Effector memory CD8-positive, alpha-beta T cell (primary cell): ENCODE measurements at regions not wholly inside any gene's neighbourhood (a gene's known extent, or its start where the extent isn't known, plus 50 kb on each side); places are given as distances from the start of the nearest gene placed in this dataset.
"Not testable (repeated sequence)": the region's sequence is repeated elsewhere in the genome, so short reads cannot be mapped to it uniquely, and the experiment has no call there.

ENCODE experiments used
- ATAC-seq: fragments of 150-1000 bp; cut with Tn5 transposase; replicated peaks from 2 replicates; pipeline ENCODE4 v1.10.0; 2021; ENCODE audit warnings: mild to moderate bottlenecking, moderate library complexity
- DNase-seq, 3 experiments: peaks; one replicate each; pipeline ENCODE4 v3.0.0; 2021
- H3K27ac Mint-ChIP-seq, 2 donors: one replicate each; pipeline ENCODE4 v1.8.0; 2022; ENCODE audit warnings: mild to moderate bottlenecking in 2 of 2, mixed read lengths in 2 of 2, moderate library complexity in 2 of 2
- H3K27me3 Mint-ChIP-seq, 2 donors: one replicate each; pipeline ENCODE4 v1.8.0; 2022; ENCODE audit warnings: mixed read lengths in 2 of 2
- H3K36me3 Mint-ChIP-seq: one replicate; pipeline ENCODE4 v1.8.0; 2022; ENCODE audit warnings: mild to moderate bottlenecking, moderate library complexity, mixed read lengths; ENCODE audit not compliant: insufficient read depth
- H3K4me1 Mint-ChIP-seq, 2 donors: one replicate each; pipeline ENCODE4 v1.8.0; 2022; ENCODE audit warnings: low read depth in 2 of 2, mixed read lengths in 2 of 2
- H3K4me3 Mint-ChIP-seq, 2 donors: one replicate each; pipeline ENCODE4 v1.8.0; 2022; ENCODE audit warnings: mild to moderate bottlenecking in 2 of 2, mixed read lengths in 2 of 2, moderate library complexity in 2 of 2
- H3K9me3 Mint-ChIP-seq, 2 donors: one replicate each; pipeline ENCODE4 v1.8.0; 2022; ENCODE audit warnings: mixed read lengths in 2 of 2

GRCh38 chr10:125257521-125258108 lies 97.3 kb upstream of the CTBP2 start:
- ATAC-seq: no peak
- H3K4me3 Mint-ChIP-seq: no peak overlapping the region
- peaks cover 2% of the 10 kb centered on the region for H3K36me3 Mint-ChIP-seq
- H3K27ac Mint-ChIP-seq: no peak overlapping the region
- peaks cover 7 to 8% of the 10 kb centered on the region in 2 donors for H3K9me3 Mint-ChIP-seq
- H3K4me1 Mint-ChIP-seq: no peaks in the 10 kb centered on the region
- DNase-seq: no peak
- peaks cover 0 to 9% of the 10 kb centered on the region in 2 donors for H3K27me3 Mint-ChIP-seq

- Mint-ChIP-seq H3K36me3 (no peaks in the 10 kb centered on the region), H3K27me3 (peaks cover 0 to 19% of the 10 kb centered on the region in 2 donors), H3K9me3 (peaks cover 4 to 7% of the 10 kb centered on the region in 2 donors), H3K4me3 (no peak overlapping the region), H3K4me1 (no peaks in the 10 kb centered on the region), H3K27ac (no peak overlapping the region)
- DNase-seq: no peak
- ATAC-seq: no peak
These were observed 95.7 kb upstream of the CTBP2 start for GRCh38 chr10:125256026-125256425.

GRCh38 chr10:125252937-125253336 lies 92.6 kb upstream of the CTBP2 start:
- ATAC-seq (no peak), DNase-seq (no peak)
- Mint-ChIP-seq H3K27me3 (peaks cover 0 to 19% of the 10 kb centered on the region in 2 donors), H3K9me3 (peaks cover 0 to 5% of the 10 kb centered on the region in 2 donors), H3K36me3 (no peaks in the 10 kb centered on the region), H3K4me1 (no peaks in the 10 kb centered on the region), H3K27ac (no peak overlapping the region), H3K4me3 (no peak overlapping the region)

- not testable (repeated sequence) for H3K27ac Mint-ChIP-seq, DNase-seq, H3K36me3 Mint-ChIP-seq, ATAC-seq, H3K9me3 Mint-ChIP-seq, H3K4me3 Mint-ChIP-seq, H3K4me1 Mint-ChIP-seq
- peaks cover 0 to 24% of the 10 kb centered on the region in 2 donors for H3K27me3 Mint-ChIP-seq
These were observed 90.5 kb upstream of the CTBP2 start for GRCh38 chr10:125250834-125251233.

GRCh38 chr10:125249948-125250347 lies 89.6 kb upstream of the CTBP2 start:
- DNase-seq (no peak), ATAC-seq (no peak)
- Mint-ChIP-seq H3K4me3 (no peak overlapping the region), H3K9me3 (peaks cover 0 to 5% of the 10 kb centered on the region in 2 donors), H3K4me1 (no peaks in the 10 kb centered on the region), H3K27me3 (peaks cover 0 to 24% of the 10 kb centered on the region in 2 donors), H3K27ac (no peak overlapping the region), H3K36me3 (no peaks in the 10 kb centered on the region)

GRCh38 chr10:125248489-125248888 lies 88.1 kb upstream of the CTBP2 start:
- Mint-ChIP-seq H3K4me3 (no peak overlapping the region), H3K27me3 (peaks cover 0 to 15% of the 10 kb centered on the region in 2 donors), H3K9me3 (peaks cover 0 to 5% of the 10 kb centered on the region in 2 donors)

GRCh38 chr10:125247576-125247975 lies 87.2 kb upstream of the CTBP2 start:
- Mint-ChIP-seq H3K36me3 (no peaks in the 10 kb centered on the region), H3K27ac (no peak overlapping the region), H3K4me1 (no peaks in the 10 kb centered on the region), H3K4me3 (no peak overlapping the region), H3K27me3 (peaks cover 0 to 15% of the 10 kb centered on the region in 2 donors), H3K9me3 (no peaks in the 10 kb centered on the region)
- ATAC-seq (no peak), DNase-seq (no peak)

More at GRCh38 chr10:125248489-125248888, 88.1 kb upstream of the CTBP2 start:
- H3K27ac Mint-ChIP-seq: no peak overlapping the region
- no peaks in the 10 kb centered on the region for H3K4me1 Mint-ChIP-seq
- no peak for ATAC-seq
- DNase-seq: no peak
- H3K36me3 Mint-ChIP-seq: no peaks in the 10 kb centered on the region

- Mint-ChIP-seq H3K4me1 (no peaks in the 10 kb centered on the region), H3K36me3 (no peaks in the 10 kb centered on the region), H3K27ac (no peak overlapping the region), H3K9me3 (peaks cover 0 to 4% of the 10 kb centered on the region in 2 donors), H3K27me3 (peaks cover 0 to 11% of the 10 kb centered on the region in 2 donors), H3K4me3 (no peak overlapping the region)
- ATAC-seq: no peak
- DNase-seq: no peak
These were observed 83.3 kb upstream of the CTBP2 start for GRCh38 chr10:125243532-125244253.

GRCh38 chr10:125238682-125239081 lies 78.3 kb upstream of the CTBP2 start:
- H3K36me3 Mint-ChIP-seq: no peaks in the 10 kb centered on the region
- peaks cover 0 to 21% of the 10 kb centered on the region in 2 donors for H3K9me3 Mint-ChIP-seq
- H3K4me1 Mint-ChIP-seq: no peaks in the 10 kb centered on the region
- no peak overlapping the region for H3K4me3 Mint-ChIP-seq
- peaks cover 19 to 24% of the 10 kb centered on the region in 2 donors for H3K27me3 Mint-ChIP-seq
- no peak for ATAC-seq
- DNase-seq: no peak
- no peak overlapping the region for H3K27ac Mint-ChIP-seq

- H3K9me3 Mint-ChIP-seq: peaks cover 0 to 21% of the 10 kb centered on the region in 2 donors
- peaks cover 3% of the 10 kb centered on the region for H3K36me3 Mint-ChIP-seq
- no peak overlapping the region for H3K4me3 Mint-ChIP-seq
- H3K27ac Mint-ChIP-seq: no peak overlapping the region
- ATAC-seq (no peak), DNase-seq (no peak)
- peaks cover 19 to 34% of the 10 kb centered on the region in 2 donors for H3K27me3 Mint-ChIP-seq
- no peaks in the 10 kb centered on the region for H3K4me1 Mint-ChIP-seq
These were observed 75.7 kb upstream of the CTBP2 start for GRCh38 chr10:125236091-125236490.

GRCh38 chr10:125235093-125236069 lies 75.0 kb upstream of the CTBP2 start:
- DNase-seq: no peak
- Mint-ChIP-seq H3K4me1 (no peaks in the 10 kb centered on the region), H3K27me3 (peaks cover 19 to 34% of the 10 kb centered on the region in 2 donors), H3K27ac (no peak overlapping the region), H3K9me3 (peaks cover 0 to 21% of the 10 kb centered on the region in 2 donors), H3K36me3 (peaks cover 3% of the 10 kb centered on the region), H3K4me3 (no peak overlapping the region)
- ATAC-seq: no peak

- not testable (repeated sequence) for DNase-seq, H3K4me1 Mint-ChIP-seq, H3K36me3 Mint-ChIP-seq, H3K4me3 Mint-ChIP-seq, ATAC-seq, H3K27ac Mint-ChIP-seq
- Mint-ChIP-seq H3K27me3 (peaks cover 19 to 34% of the 10 kb centered on the region in 2 donors), H3K9me3 (peaks cover 0 to 28% of the 10 kb centered on the region in 2 donors)
These were observed 74.2 kb upstream of the CTBP2 start for GRCh38 chr10:125234576-125234975.

- no peak for DNase-seq
- no peak for ATAC-seq
- H3K4me3 Mint-ChIP-seq: no peak overlapping the region
- H3K36me3 Mint-ChIP-seq: peaks cover 3% of the 10 kb centered on the region
- H3K9me3 Mint-ChIP-seq: peaks cover 0 to 26% of the 10 kb centered on the region in 2 donors
- H3K4me1 Mint-ChIP-seq: no peaks in the 10 kb centered on the region
- peaks cover 13 to 34% of the 10 kb centered on the region in 2 donors for H3K27me3 Mint-ChIP-seq
- no peak overlapping the region for H3K27ac Mint-ChIP-seq
These were observed 73.4 kb upstream of the CTBP2 start for GRCh38 chr10:125233726-125234125.
